ENCODE measurements at regions not wholly inside any gene's neighbourhood (a gene's known extent, or its start where the extent isn't known, plus 50 kb on each side); places are given as distances from the start of the nearest gene placed in this dataset.

GRCh38 chr5:26757941-26758340 lies 280.4 kb downstream of the CDH9 start:
- Mint-ChIP-seq H3K9me3 (no peaks in the 10 kb centered on the region), H3K4me1 (ENCODE audit: unreplicated experiment) (no peaks in the 10 kb centered on the region), H3K27me3 (no peaks in the 10 kb centered on the region), H3K36me3 (no peaks in the 10 kb centered on the region), H3K4me3 (no peak overlapping the region), H3K27ac (no peak overlapping the region)
- no peak for DNase-seq (ENCODE audit: extremely low spot score, unreplicated experiment)
- TF ChIP-seq CTCF (conservative IDR thresholded peaks at IDR 0.05): no peak

- H3K27me3 Mint-ChIP-seq: no peaks in the 10 kb centered on the region
- no peak overlapping the region for H3K4me3 Mint-ChIP-seq
- H3K4me1 Mint-ChIP-seq (ENCODE audit: unreplicated experiment): no peaks in the 10 kb centered on the region
- H3K9me3 Mint-ChIP-seq: no peaks in the 10 kb centered on the region
- no peak for TF ChIP-seq CTCF (conservative IDR thresholded peaks at IDR 0.05)
- DNase-seq (ENCODE audit: extremely low spot score, unreplicated experiment): no peak
- no peaks in the 10 kb centered on the region for H3K36me3 Mint-ChIP-seq
- H3K27ac Mint-ChIP-seq: no peak overlapping the region
Observed at GRCh38 chr5:26749829-26750228, 288.6 kb downstream of the CDH9 start.

- Mint-ChIP-seq H3K9me3 (no peaks in the 10 kb centered on the region), H3K4me1 (ENCODE audit: unreplicated experiment) (no peaks in the 10 kb centered on the region), H3K36me3 (no peaks in the 10 kb centered on the region), H3K4me3 (no peak overlapping the region), H3K27ac (no peak overlapping the region), H3K27me3 (no peaks in the 10 kb centered on the region)
- DNase-seq (ENCODE audit: extremely low spot score, unreplicated experiment): no peak
- no peak for TF ChIP-seq CTCF (conservative IDR thresholded peaks at IDR 0.05)
Observed at GRCh38 chr5:26740182-26740581, 298.2 kb downstream of the CDH9 start.

- no peak overlapping the region for H3K27ac Mint-ChIP-seq
- no peaks in the 10 kb centered on the region for H3K36me3 Mint-ChIP-seq
- TF ChIP-seq CTCF (conservative IDR thresholded peaks at IDR 0.05): no peak
- H3K4me3 Mint-ChIP-seq: no peak overlapping the region
- no peak for DNase-seq (ENCODE audit: extremely low spot score, unreplicated experiment)
- H3K27me3 Mint-ChIP-seq: no peaks in the 10 kb centered on the region
- no peaks in the 10 kb centered on the region for H3K9me3 Mint-ChIP-seq
- no peaks in the 10 kb centered on the region for H3K4me1 Mint-ChIP-seq (ENCODE audit: unreplicated experiment)
Observed at GRCh38 chr5:26737348-26738265, 300.8 kb downstream of the CDH9 start.

GRCh38 chr5:26727916-26728315 lies 310.5 kb downstream of the CDH9 start:
- no peak overlapping the region for H3K4me3 Mint-ChIP-seq
- no peak for DNase-seq (ENCODE audit: extremely low spot score, unreplicated experiment)
- TF ChIP-seq CTCF (conservative IDR thresholded peaks at IDR 0.05): no peak
- H3K9me3 Mint-ChIP-seq: no peaks in the 10 kb centered on the region
- no peaks in the 10 kb centered on the region for H3K36me3 Mint-ChIP-seq
- H3K4me1 Mint-ChIP-seq (ENCODE audit: unreplicated experiment): no peaks in the 10 kb centered on the region
- no peak overlapping the region for H3K27ac Mint-ChIP-seq
- no peaks in the 10 kb centered on the region for H3K27me3 Mint-ChIP-seq

Measured in type B pancreatic cell (in vitro differentiated cells).